ENCODE measurements at regions not wholly inside any gene's neighbourhood (a gene's known extent, or its start where the extent isn't known, plus 50 kb on each side); places are given as distances from the start of the nearest gene placed in this dataset.

DNA sequence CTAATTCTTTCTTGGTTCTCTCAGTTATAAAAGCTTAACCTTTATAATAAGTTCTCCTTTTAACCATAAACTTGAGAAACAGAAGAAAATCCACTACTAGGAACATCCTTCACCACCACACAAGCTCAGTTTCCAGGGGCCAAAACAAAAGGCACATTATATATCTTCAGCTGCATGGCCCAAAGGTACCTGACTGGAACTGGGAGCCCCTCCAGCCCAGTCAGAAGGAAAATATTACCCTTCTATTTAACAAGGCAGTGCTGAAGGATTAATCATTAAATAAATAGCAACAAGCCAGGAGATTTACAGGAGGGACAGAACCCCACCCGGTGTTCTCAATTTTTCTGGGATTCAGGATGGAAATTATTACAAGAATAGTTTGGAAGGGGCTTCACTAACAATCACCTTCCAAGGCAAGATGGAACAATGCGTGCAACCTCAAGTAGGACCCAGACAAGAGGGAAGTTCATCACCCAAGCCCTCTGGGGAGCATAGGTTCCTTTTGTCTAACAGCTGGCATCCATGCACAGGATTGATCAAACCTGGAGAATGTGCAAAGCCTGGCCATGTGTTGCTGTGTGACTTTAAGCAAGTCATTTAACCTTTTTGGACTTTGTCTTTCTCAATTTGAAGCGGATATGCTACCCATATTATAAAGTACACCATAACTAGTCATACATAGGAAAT, 159.6 kb upstream of the SETBP1 start:
- TF ChIP-seq, protein P1, sequence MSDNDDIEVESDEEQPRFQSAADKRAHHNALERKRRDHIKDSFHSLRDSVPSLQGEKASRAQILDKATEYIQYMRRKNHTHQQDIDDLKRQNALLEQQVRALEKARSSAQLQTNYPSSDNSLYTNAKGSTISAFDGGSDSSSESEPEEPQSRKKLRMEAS (CRISPR knock-in tag; IDR thresholded peaks at IDR 0.05): no peak
- TF ChIP-seq, protein P2, sequence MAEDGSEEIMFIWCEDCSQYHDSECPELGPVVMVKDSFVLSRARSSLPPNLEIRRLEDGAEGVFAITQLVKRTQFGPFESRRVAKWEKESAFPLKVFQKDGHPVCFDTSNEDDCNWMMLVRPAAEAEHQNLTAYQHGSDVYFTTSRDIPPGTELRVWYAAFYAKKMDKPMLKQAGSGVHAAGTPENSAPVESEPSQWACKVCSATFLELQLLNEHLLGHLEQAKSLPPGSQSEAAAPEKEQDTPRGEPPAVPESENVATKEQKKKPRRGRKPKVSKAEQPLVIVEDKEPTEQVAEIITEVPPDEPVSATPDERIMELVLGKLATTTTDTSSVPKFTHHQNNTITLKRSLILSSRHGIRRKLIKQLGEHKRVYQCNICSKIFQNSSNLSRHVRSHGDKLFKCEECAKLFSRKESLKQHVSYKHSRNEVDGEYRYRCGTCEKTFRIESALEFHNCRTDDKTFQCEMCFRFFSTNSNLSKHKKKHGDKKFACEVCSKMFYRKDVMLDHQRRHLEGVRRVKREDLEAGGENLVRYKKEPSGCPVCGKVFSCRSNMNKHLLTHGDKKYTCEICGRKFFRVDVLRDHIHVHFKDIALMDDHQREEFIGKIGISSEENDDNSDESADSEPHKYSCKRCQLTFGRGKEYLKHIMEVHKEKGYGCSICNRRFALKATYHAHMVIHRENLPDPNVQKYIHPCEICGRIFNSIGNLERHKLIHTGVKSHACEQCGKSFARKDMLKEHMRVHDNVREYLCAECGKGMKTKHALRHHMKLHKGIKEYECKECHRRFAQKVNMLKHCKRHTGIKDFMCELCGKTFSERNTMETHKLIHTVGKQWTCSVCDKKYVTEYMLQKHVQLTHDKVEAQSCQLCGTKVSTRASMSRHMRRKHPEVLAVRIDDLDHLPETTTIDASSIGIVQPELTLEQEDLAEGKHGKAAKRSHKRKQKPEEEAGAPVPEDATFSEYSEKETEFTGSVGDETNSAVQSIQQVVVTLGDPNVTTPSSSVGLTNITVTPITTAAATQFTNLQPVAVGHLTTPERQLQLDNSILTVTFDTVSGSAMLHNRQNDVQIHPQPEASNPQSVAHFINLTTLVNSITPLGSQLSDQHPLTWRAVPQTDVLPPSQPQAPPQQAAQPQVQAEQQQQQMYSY (CRISPR knock-in tag; IDR thresholded peaks at IDR 0.05): no peak
- TF ChIP-seq, protein P3, sequence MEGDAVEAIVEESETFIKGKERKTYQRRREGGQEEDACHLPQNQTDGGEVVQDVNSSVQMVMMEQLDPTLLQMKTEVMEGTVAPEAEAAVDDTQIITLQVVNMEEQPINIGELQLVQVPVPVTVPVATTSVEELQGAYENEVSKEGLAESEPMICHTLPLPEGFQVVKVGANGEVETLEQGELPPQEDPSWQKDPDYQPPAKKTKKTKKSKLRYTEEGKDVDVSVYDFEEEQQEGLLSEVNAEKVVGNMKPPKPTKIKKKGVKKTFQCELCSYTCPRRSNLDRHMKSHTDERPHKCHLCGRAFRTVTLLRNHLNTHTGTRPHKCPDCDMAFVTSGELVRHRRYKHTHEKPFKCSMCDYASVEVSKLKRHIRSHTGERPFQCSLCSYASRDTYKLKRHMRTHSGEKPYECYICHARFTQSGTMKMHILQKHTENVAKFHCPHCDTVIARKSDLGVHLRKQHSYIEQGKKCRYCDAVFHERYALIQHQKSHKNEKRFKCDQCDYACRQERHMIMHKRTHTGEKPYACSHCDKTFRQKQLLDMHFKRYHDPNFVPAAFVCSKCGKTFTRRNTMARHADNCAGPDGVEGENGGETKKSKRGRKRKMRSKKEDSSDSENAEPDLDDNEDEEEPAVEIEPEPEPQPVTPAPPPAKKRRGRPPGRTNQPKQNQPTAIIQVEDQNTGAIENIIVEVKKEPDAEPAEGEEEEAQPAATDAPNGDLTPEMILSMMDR (IDR thresholded peaks at IDR 0.05): no peak
- TF ChIP-seq JUN (CRISPR knock-in tag; IDR thresholded peaks at IDR 0.05): no peak
- TF ChIP-seq ZNF263 (CRISPR knock-in tag; IDR thresholded peaks at IDR 0.05; ENCODE audit: low read depth): no peak
- TF ChIP-seq, protein P4, sequence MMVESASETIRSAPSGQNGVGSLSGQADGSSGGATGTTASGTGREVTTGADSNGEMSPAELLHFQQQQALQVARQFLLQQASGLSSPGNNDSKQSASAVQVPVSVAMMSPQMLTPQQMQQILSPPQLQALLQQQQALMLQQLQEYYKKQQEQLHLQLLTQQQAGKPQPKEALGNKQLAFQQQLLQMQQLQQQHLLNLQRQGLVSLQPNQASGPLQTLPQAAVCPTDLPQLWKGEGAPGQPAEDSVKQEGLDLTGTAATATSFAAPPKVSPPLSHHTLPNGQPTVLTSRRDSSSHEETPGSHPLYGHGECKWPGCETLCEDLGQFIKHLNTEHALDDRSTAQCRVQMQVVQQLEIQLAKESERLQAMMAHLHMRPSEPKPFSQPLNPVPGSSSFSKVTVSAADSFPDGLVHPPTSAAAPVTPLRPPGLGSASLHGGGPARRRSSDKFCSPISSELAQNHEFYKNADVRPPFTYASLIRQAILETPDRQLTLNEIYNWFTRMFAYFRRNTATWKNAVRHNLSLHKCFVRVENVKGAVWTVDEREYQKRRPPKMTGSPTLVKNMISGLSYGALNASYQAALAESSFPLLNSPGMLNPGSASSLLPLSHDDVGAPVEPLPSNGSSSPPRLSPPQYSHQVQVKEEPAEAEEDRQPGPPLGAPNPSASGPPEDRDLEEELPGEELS (CRISPR knock-in tag; IDR thresholded peaks at IDR 0.05): no peak
- TF ChIP-seq, protein P5, sequence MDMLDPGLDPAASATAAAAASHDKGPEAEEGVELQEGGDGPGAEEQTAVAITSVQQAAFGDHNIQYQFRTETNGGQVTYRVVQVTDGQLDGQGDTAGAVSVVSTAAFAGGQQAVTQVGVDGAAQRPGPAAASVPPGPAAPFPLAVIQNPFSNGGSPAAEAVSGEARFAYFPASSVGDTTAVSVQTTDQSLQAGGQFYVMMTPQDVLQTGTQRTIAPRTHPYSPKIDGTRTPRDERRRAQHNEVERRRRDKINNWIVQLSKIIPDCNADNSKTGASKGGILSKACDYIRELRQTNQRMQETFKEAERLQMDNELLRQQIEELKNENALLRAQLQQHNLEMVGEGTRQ (CRISPR knock-in tag; IDR thresholded peaks at IDR 0.05): no peak
- TF ChIP-seq RELA (CRISPR knock-in tag; IDR thresholded peaks at IDR 0.05; ENCODE audit: borderline replicate concordance): no peak
- TF ChIP-seq, protein P6, sequence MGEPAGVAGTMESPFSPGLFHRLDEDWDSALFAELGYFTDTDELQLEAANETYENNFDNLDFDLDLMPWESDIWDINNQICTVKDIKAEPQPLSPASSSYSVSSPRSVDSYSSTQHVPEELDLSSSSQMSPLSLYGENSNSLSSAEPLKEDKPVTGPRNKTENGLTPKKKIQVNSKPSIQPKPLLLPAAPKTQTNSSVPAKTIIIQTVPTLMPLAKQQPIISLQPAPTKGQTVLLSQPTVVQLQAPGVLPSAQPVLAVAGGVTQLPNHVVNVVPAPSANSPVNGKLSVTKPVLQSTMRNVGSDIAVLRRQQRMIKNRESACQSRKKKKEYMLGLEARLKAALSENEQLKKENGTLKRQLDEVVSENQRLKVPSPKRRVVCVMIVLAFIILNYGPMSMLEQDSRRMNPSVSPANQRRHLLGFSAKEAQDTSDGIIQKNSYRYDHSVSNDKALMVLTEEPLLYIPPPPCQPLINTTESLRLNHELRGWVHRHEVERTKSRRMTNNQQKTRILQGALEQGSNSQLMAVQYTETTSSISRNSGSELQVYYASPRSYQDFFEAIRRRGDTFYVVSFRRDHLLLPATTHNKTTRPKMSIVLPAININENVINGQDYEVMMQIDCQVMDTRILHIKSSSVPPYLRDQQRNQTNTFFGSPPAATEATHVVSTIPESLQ (CRISPR knock-in tag; IDR thresholded peaks at IDR 0.05): no peak
- TF ChIP-seq, protein P7, sequence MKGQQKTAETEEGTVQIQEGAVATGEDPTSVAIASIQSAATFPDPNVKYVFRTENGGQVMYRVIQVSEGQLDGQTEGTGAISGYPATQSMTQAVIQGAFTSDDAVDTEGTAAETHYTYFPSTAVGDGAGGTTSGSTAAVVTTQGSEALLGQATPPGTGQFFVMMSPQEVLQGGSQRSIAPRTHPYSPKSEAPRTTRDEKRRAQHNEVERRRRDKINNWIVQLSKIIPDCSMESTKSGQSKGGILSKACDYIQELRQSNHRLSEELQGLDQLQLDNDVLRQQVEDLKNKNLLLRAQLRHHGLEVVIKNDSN (CRISPR knock-in tag; IDR thresholded peaks at IDR 0.05): no peak
- TF ChIP-seq NR1H2 (CRISPR knock-in tag; IDR thresholded peaks at IDR 0.05): no peak
- no peak for TF ChIP-seq ZBTB21 (CRISPR knock-in tag; IDR thresholded peaks at IDR 0.05; ENCODE audit: borderline replicate concordance)
- TF ChIP-seq ETV6 (CRISPR knock-in tag; IDR thresholded peaks at IDR 0.05): no peak
- no peak for TF ChIP-seq SP1 (CRISPR knock-in tag; conservative IDR thresholded peaks at IDR 0.05)
